Posterior vena cava (tissue), 2 donors: ENCODE measurements at regions not wholly inside any gene's neighbourhood (a gene's known extent, or its start where the extent isn't known, plus 50 kb on each side); places are given as distances from the start of the nearest gene placed in this dataset.
"Not testable (repeated sequence)": the region's sequence is repeated elsewhere in the genome, so short reads cannot be mapped to it uniquely, and the experiment has no call there.

Source experiments
- DNase-seq: peaks from one replicate; pipeline ENCODE4 v3.0.0-alpha.2; 2020; ENCODE audit warnings: low spot score
- intact Hi-C, 2 donors: fragments of 100-400 bp; cut with DNase I; formaldehyde crosslinking; loops; one replicate each; pipeline versions ENCODE4 v1.14.1 to v1.14.2; 2022 to 2023
- donor health status: DM: yes; HTN: yes; CAD: no.
- donor health status: DM: yes; HTN: yes; CAD: no.

DNA sequence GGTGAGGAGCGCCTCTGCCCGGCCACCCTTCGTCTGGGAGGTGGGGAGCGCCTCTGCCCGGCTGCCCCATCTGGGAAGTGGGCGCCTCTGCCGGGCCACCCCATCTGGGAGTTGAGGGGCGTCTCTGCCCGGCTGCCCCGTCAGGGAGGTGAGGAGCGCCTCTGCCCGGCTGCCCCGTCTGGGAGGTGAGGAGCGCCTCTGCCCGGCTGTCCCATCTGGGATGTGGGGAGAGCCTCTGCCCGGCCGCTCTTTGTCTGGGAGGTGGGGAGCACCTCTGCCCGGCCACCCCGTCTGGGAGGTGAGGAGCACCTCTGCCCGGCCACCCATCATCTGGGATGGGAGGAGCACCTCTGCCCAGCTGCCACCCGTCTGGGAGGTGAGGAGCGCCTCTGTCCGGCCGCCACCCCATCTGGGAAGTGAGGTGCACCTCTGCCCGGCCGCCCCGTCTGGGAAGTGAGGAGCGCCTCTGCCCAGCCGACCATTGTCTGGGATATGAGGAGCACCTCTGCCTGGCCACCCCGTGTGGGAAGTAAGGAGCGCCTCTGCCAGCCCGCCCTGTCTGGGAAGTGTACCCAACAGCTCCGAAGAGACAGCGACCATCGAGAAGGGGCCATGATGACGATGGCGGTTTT is 144.2 kb upstream of the PRDX4 start:
- DNase-seq, intact Hi-C loops: not testable (repeated sequence)

DNA sequence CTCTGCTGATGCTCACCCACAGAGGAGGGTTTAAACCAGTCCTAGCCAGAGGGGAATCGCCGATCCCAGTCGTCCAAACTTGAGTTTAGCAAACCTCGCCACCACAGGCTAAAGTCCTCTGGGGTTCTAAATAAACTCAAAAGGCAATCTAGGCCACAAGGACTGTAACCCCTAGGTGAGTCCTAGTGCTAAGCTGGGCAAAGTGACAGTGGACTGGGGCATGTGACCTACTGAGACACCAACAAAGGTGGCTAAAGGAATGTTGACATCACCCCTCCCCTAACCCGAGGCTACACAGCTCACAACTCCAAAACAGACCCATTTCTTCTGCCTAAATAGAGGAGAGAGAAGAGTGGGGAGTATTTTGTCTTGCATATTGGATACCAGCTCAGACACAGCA is 142.8 kb upstream of the PRDX4 start:
- DNase-seq = no peak
- intact Hi-C loops = no loop called here

DNA sequence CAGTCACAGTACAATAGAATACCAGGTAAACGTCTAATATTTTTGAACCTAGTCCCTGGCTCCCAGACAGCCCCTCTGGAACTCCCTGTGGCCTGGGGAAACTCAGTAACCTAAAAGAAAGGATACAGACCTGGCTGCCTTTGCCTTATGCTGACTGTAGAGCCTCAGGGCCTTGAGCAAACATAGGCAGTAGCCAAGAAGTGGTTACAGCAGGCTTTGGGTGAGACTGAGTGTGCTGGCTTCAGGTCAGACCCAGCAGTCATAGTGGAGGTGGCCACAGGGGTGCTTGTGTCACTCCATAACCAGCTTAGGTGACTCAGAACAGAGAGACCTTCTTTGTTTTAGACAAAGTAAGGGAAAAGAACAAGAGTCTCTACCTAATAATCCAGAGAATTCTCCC is 141.8 kb upstream of the PRDX4 start:
- no peak for DNase-seq
- intact Hi-C loops = no loop called here

DNA sequence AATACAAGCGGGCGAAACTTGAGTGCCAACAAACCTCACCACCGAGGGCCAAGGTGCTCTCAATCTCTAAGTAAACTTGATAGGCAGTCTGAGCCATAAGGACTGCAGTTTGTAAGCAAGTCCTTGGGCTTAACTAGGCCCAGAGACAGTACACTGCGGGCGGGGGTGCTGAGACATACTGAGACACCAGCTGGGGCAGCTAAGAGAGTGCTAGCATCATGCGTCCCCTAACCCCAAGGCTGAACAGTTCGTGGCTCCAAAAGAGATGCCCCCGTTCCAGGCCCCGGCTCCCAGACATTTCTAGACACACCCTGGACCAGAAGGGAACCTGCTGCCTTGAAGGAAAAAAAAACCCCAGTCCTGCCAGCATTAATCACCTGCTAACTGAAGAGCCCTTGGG is 126.8 kb upstream of the PRDX4 start:
- intact Hi-C loops = no loop called here
- no peak for DNase-seq

DNA sequence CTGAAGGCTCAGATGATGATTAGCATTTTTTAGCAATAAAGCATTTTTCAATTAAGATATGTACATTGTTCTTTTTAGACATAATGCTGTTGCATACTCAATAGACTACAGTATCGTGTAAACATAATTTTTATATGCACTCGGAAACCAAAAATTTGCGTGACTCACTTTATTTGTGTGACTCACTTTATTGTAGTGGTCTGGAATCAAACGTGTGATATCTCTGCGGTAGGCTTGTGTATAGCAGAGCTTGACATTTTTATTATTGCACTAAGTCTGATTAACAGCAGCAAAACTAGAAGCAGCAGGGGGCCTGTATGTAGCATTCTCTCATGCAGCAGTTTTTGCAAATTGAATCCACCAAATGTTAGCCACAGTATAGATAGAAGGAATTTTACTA is 119.1 kb upstream of the PRDX4 start:
- intact Hi-C loops = no loop called here

DNA sequence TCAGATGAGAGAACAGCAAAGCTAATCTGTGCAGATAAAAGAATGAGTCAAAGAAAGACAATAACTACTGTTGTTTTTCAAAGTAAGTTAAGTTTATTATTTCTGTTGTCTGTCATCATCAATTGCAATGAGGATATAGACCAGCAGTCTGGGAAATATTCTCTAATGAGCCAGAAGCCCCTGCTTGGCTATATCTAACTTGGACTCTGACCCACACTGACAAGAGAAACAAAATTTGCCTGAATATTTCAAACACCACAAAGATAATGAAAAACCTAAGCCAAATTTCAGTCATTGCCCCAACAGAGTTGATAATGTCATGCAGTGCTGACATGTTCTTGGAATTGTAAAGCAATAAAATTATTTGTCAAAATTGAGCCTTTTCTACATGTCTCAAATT is 115.0 kb upstream of the PRDX4 start:
- no peak for DNase-seq
- intact Hi-C loops = no loop called here

More for the DNA sequence above, 119.1 kb upstream of the PRDX4 start:
- DNase-seq = no peak

DNA sequence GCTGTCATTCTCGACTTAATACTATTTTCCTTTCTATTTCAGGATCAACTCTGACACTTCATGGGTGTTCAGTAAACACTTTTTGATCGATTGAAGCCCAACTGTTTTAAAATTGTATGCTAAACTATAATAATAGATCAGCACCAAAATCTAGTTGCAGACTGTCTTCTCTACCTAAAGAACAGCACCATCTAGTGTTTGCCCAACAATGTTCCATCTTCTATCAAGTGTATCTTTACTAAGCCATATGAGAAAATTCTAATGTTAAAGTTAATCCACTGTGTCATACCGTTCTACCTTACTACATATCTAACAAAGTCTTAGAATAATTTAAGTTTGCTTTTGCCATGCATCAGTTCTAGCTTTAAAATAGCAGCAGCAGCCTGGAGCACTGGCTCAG is 113.0 kb upstream of the PRDX4 start:
- no peak for DNase-seq
- intact Hi-C loops = no loop called here

DNA sequence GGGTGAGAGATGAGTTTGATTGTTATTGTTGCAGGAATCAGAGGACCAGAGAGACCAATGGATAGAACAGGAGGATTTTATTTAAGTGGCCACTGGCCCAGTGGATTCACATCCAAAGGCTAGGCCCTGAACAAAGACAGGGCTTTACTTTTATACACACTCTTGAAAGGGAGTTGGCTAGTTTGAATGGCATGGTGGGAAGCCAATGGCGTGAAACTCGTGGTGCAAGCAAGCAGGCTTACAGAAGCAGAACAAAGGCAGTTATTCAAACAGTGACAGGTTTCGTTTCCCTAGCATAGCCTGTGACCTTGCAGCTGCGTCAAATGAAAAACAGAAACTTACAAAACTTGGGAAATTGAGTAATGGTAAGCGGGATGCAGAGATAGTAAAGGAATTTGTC is 110.2 kb upstream of the PRDX4 start:
- intact Hi-C loops = no loop called here
- DNase-seq = no peak

DNA sequence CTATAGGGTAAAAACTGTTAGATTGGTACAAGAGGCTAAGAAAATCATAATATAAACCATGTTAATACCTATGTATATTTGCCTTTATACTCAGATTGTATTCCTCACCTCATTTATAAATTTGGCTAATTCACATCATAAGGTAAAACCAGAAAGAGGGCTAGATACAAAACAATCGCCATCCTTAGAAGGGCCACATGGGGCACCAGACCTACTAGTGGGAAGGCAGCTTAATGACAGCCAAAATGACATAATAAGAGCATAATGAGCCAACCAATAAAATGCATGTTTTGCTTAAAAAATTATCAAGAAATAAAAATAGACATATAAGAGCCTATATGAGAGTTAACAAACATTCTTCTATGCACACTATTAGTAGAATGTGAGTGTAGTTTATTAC is 107.3 kb upstream of the PRDX4 start:
- intact Hi-C loops = no loop called here
- no peak for DNase-seq

DNA sequence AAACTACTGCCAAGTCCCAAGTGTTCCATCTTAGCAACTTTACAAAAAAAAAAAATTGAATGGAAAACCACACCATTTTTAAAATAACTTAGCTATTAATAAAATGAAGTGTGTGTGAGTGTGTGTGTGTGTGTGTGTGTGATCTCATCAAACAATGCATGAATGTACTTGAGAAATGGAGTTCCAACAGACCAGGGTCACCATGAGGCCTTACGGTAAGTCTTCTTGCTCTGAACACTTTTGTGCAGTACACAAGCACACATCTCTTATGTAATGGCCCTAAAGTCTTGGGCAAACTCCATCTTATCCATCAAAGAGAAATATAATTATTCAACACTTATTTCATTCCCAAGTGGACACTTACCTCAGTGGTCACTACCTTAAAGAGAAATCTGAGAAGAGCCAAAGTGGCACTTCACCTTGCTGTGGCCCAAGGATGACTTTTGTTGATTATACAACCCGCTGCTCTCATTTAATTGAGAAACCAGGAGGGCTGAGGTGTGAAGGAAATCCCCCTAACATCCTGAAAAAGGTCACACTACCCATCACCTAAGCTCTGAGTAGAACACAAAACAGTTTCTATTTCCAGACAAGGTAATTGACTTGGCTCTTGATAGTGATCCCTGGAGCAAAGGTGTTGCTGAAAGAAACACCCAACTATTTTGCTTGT is 96.5 kb upstream of the PRDX4 start:
- no peak for DNase-seq
- intact Hi-C loops = no loop called here

DNA sequence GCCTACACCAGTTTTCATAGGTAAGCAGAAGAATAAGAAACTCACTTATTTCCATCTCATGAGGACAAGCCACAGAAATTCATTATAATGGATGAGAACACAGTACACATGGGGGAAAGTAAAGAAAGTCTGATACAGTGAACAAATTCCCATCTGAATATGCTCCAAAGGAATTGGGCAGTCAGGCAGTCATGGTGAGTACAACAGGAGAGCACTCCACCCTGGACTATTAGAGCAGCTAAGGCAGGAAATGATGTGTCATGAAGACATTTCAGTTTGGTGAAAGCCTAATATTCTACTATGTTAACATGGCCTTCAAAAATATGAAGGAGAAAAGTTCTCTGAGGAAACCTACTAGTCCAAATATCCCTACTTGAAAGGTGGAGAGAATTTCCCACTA is 92.0 kb upstream of the PRDX4 start:
- DNase-seq = no peak
- intact Hi-C loops = no loop called here

DNA sequence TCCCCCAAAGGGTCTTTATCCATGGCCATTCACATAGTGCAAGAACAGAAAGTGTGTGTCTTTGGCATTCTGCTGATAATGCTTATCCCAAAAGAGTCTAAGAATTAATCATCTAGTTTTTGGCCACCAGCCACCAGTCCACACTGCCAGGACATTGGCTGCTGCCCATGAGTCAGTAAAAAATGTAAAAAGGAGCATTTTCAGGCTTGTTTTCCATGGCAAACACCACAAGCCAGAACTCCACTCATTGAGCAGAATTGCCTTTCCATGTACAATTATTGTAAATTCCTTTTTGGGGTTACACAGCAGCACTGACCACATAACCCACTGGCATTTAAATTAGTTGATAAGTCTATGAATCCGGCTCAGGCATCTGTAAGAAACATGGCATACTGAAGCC is 89.2 kb upstream of the PRDX4 start:
- DNase-seq = no peak
- intact Hi-C loops = no loop called here

DNA sequence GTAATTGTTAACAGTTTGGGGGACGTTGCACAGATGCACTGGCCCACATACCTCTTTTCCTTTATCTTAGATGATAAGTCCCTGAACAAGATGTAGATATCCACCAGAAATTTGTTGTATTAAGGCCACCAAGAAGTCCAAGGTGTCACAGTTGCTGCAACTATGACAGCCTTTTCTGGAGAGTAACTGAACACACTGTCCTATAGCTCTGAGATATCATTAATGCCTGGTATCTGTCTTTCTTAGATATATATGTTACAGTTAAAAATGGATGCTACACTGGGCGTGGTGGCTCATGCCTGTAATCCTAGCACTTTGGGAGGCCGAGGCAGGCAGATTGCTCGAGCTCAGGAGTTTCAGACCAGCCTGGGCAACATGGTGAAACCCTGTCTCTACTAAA is 77.8 kb upstream of the PRDX4 start:
- intact Hi-C loops = no loop called here

DNA sequence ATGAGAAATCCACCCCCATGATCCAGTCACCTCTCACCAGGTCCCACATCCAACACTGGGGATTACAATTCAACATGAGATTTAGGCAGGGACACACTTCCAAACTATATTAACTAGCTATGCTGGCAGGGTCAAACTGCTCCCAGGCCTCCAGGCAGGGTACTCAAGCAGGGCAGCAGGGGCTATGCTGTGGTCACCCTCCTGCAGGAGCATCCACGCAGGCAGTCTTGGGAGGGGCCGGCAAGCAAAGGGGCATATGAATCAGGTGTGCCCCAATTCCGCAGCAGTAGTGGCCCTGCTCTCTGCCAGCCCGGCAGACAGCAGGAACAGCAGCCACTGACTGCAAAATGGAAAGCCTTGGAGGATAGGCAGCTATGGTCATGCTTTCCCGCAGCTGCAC is 74.6 kb upstream of the PRDX4 start:
- no peak for DNase-seq
- intact Hi-C loops = no loop called here

More for the DNA sequence above, 77.8 kb upstream of the PRDX4 start:
- DNase-seq = no peak

DNA sequence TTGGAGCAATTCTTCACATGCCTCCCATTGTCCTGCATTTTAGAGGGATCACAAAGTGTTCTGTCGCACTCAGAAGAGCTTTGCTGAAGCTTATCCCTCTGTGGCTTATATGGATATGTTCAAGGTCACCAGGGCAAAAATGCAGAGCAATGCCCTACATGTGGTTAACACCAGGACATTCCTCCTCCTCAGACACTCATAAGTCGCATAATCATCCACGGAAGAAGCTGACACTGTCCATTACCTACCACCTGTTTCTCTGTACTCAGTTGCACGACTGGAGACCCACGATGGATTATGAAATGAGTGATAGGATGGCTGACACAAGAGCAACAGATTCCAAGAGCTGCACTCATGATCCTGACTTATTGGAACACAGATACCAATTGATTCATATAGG is 68.7 kb upstream of the PRDX4 start:
- DNase-seq = no peak
- intact Hi-C loops = loop anchor here in 1 of 2 donors (5.0 kb wide), 1 partner anchor 1671 kb away; no protein-coding TSS in a partner anchor

DNA sequence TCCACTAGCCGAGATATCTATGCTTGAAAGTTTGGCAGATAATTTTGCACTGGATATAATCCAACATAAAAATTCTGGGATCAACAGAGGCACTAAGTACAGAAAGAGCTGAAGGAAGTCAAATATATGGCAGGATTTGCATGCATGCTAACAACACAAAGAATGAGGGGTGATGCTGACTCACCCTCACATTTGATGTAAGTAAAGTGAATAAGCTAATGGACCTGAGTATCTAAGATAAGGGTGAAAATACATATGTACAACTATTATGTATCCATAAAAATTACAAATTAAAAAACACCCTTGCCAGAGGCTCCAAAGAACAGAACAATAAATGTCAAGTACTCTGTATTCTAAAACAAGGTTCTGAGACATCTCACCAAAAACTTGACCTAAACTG is 63.8 kb upstream of the PRDX4 start:
- intact Hi-C loops = no loop called here

DNA sequence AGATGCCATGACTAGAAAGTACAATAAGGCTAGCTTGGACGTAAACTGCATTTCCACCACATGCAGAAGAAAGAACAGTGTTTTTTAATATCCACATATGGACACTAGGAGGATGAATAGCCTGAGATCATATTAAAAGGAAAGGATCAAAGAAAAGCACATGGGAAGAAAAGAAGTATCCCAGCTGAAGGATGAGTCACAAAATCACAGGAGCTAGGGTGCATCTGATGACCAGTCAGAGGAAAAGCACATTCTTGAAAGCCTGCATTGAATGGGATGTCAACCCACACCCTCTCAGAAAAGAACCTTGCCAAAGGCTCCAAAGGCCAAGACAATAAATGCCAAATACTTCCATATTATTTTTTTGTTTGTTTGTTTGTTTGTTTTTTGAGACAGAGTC is 56.8 kb upstream of the PRDX4 start:
- intact Hi-C loops = no loop called here
- DNase-seq = no peak

More for the DNA sequence above, 63.8 kb upstream of the PRDX4 start:
- no peak for DNase-seq

DNA sequence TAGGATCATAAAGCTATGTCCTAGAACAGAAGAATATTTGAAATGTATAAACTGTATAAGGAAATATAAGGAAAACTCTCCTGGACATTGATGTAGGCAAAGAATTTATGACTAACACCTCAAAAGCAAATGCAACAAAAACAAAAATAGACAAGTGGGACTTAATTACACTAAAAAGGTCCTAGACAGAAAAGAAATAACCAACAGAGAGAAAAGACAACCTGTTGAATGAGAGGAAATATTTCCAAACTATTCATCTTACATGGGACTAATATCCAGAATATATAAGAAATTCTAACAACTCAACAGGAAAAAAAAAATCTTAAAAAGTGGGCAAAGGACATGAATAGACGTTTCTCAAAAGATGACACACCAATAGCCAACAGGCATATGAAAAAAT is 54.4 kb upstream of the PRDX4 start:
- DNase-seq = no peak
- intact Hi-C loops = no loop called here

DNA sequence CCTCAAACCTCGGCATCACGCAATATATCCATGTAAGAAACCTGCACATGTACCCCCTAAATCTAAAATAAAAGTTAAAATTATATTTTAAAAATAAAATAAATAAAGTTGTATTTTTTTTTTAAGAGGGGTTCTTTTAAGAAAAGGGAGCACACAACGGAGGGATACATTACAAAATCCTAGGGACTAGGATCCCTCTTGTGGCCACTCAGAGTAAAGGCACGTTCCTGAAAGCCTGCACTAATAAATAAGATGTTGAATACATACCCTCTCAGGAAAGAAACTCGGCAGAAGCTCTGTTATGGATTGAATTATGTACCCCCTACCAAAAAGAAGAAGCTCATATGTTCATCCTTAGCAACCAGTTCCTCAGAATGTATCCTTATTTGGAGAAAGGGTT is 50.9 kb upstream of the PRDX4 start:
- intact Hi-C loops = no loop called here
- DNase-seq = no peak
